ENCODE measurements at regions not wholly inside any gene's neighbourhood (a gene's known extent, or its start where the extent isn't known, plus 50 kb on each side); places are given as distances from the start of the nearest gene placed in this dataset.

DNA sequence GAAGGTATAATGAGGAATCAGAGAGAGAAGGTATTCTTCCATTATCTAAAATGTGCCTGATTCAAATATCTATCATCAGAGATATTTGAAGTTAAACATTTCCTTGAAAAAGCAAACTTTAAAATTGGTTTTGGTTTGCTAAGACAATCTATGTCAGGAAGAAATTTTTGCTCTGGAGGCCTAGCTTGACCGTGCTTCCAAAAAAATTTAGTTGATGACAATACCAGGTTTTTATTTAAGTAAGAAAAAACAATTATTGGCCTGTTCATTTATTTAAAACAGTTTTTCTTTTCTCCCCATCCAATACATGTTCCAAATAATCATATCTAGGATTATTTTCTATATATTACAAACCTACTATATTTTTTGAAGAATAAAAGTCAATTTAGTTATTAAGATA is 75.3 kb downstream of the OTOL1 start:
- Histone ChIP-seq H3K4me1 (no peaks in the 10 kb centered on the region), H3K27me3 (no peaks in the 10 kb centered on the region), H3K27ac (no peak overlapping the region), H3K9me3 (no peaks in the 10 kb centered on the region), H3K36me3 (no peaks in the 10 kb centered on the region), H3K4me3 (no peak overlapping the region)
- intact Hi-C loops (cut with DNase I), result no loop called here
- DNase-seq (ENCODE audit: low spot score in 2 of 2), result no peak
- TF ChIP-seq, protein P1, sequence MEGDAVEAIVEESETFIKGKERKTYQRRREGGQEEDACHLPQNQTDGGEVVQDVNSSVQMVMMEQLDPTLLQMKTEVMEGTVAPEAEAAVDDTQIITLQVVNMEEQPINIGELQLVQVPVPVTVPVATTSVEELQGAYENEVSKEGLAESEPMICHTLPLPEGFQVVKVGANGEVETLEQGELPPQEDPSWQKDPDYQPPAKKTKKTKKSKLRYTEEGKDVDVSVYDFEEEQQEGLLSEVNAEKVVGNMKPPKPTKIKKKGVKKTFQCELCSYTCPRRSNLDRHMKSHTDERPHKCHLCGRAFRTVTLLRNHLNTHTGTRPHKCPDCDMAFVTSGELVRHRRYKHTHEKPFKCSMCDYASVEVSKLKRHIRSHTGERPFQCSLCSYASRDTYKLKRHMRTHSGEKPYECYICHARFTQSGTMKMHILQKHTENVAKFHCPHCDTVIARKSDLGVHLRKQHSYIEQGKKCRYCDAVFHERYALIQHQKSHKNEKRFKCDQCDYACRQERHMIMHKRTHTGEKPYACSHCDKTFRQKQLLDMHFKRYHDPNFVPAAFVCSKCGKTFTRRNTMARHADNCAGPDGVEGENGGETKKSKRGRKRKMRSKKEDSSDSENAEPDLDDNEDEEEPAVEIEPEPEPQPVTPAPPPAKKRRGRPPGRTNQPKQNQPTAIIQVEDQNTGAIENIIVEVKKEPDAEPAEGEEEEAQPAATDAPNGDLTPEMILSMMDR (IDR thresholded peaks at IDR 0.05), result no peak

DNA sequence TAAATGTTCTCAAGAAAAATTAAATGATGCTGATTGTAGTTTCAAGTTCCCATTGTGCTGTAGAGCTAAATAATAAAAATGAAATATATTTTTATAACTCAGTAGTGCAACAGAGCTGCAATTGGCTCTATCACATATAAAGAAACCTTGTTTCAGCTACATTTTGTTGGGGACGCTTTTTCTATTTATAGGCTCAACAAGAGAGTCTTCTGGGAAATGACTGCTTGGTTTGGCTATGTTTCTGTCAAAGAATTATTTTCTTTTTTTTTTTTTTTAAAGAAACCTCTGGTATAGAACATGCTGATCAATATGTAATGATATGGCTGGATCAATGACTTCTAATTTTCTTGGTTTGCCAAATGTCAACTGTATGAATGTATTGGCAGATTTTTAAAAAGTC is 76.5 kb downstream of the OTOL1 start:
- H3K4me3 ChIP-seq, result no peak overlapping the region
- H3K4me1 ChIP-seq, result no peaks in the 10 kb centered on the region
- no peak overlapping the region for H3K27ac ChIP-seq
- DNase-seq (ENCODE audit: low spot score in 2 of 2), result no peak
- intact Hi-C loops (cut with DNase I), result no loop called here
- no peaks in the 10 kb centered on the region for H3K27me3 ChIP-seq
- TF ChIP-seq, protein P1 (IDR thresholded peaks at IDR 0.05), result no peak
- no peaks in the 10 kb centered on the region for H3K9me3 ChIP-seq
- H3K36me3 ChIP-seq, result no peaks in the 10 kb centered on the region

DNA sequence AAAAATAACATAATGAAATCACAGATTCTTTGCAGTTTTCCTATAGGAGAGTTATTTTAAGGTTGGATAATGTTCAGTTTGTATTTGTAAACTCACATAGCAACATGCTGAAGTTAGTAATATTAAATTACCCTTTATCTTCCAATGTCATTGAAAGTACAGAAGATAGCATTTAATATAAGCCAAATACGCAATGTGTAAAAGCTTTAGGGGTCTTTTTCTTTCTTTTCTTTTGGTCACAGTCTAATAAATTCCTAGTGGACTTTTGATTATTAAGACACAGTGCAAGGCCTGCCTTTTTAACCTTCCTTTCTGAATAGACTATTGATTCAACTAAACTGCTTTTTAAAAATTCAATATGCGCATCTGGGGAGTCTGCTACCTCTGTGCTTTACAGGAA is 79.3 kb downstream of the OTOL1 start:
- Histone ChIP-seq H3K4me3 (no peak overlapping the region), H3K27me3 (no peaks in the 10 kb centered on the region), H3K9me3 (no peaks in the 10 kb centered on the region), H3K27ac (no peak overlapping the region), H3K36me3 (no peaks in the 10 kb centered on the region), H3K4me1 (no peaks in the 10 kb centered on the region)
- intact Hi-C loops (cut with DNase I), result no loop called here
- TF ChIP-seq, protein P1 (IDR thresholded peaks at IDR 0.05), result no peak
- DNase-seq (ENCODE audit: low spot score in 2 of 2), result no peak

DNA sequence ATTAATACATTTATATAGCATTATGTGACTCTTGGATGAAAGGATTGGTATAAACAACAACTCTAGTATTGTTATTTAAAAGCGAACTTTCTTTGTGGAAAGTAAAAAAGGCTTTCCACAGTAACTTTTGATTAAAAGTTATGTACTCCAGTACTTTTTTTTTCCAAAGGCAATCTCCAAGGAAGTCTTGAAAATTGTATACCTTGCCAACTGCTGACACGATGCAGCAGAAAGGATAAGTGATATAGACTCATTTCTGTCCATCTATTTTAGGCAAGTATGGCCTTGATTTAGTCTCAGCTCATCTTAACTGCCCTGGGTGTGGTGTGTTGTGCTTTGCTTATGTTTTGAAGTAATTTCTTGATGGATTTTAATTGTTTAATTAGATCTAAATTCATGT is 79.7 kb downstream of the OTOL1 start:
- Histone ChIP-seq H3K4me1 (no peaks in the 10 kb centered on the region), H3K4me3 (no peak overlapping the region), H3K27ac (no peak overlapping the region), H3K9me3 (no peaks in the 10 kb centered on the region), H3K27me3 (no peaks in the 10 kb centered on the region), H3K36me3 (no peaks in the 10 kb centered on the region)
- intact Hi-C loops (cut with DNase I), result no loop called here
- no peak for DNase-seq (ENCODE audit: low spot score in 2 of 2)
- TF ChIP-seq, protein P1 (IDR thresholded peaks at IDR 0.05), result no peak

DNA sequence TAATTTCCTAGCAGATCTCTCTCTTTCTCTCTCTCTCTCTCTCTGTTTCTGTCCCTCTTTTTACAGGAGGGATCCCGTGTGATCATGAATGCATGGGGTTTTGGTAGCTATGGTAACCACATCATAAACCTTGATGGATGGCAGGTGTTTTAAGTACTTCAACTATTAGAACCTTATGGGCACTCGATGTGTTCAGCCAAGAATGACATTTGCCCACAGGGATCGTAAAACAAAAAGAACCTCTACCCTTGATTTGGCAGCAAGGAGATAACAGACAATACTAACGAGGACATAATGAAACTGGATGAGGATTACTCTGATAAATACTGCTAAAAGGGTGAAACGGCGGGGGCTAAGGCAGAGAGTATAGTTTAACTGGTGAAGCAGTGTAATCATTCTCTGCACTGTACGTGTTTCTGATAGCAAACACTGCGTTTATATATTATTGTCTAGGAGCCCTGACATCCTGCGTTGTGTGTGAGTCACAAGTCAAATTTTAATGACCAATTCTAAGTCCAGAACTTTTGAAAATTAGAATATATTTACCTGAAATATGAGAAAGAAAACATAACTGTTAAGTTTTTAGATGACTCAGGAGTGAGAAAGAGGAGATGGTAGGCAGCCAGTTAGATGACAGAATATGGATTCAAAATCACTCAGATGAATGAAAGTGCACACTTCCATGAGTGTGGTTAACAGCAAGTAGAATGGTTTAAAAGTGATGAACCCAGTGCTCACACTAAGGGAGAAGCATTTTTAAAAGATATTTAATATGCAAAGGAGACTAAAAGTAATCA is 80.3 kb downstream of the OTOL1 start:
- TF ChIP-seq, protein P1 (IDR thresholded peaks at IDR 0.05), result no peak
- intact Hi-C loops (cut with DNase I), result no loop called here
- no peak overlapping the region for H3K4me3 ChIP-seq
- H3K9me3 ChIP-seq, result no peaks in the 10 kb centered on the region
- H3K36me3 ChIP-seq, result no peaks in the 10 kb centered on the region
- H3K27ac ChIP-seq, result no peak overlapping the region
- no peak for DNase-seq (ENCODE audit: low spot score in 2 of 2)
- H3K4me1 ChIP-seq, result no peaks in the 10 kb centered on the region
- H3K27me3 ChIP-seq, result no peaks in the 10 kb centered on the region
